ENCODE measurements at regions not wholly inside any gene's neighbourhood (a gene's known extent, or its start where the extent isn't known, plus 50 kb on each side); places are given as distances from the start of the nearest gene placed in this dataset.
"Not testable (repeated sequence)": the region's sequence is repeated elsewhere in the genome, so short reads cannot be mapped to it uniquely, and the experiment has no call there.

- no peak for FAIRE-seq
Measured at GRCh38 chr19:29048873-29049272, 164.1 kb downstream of the UQCRFS1 start.

- no peak for FAIRE-seq
Measured at GRCh38 chr19:29045679-29046254, 167.2 kb downstream of the UQCRFS1 start.

- FAIRE-seq = no peak
Measured at GRCh38 chr19:29044037-29044436, 168.9 kb downstream of the UQCRFS1 start.

- no peak for FAIRE-seq
Measured at GRCh38 chr19:29042450-29042849, 170.5 kb downstream of the UQCRFS1 start.

- no peak for FAIRE-seq
Measured at GRCh38 chr19:29040951-29041350, 172.0 kb downstream of the UQCRFS1 start.

GRCh38 chr19:29040292-29040691 lies 172.7 kb downstream of the UQCRFS1 start:
- FAIRE-seq = no peak

- FAIRE-seq = not testable (repeated sequence)
Measured at GRCh38 chr19:29039036-29039435, 173.9 kb downstream of the UQCRFS1 start.

- FAIRE-seq = no peak
Measured at GRCh38 chr19:29031216-29031615, 181.7 kb downstream of the UQCRFS1 start.

- FAIRE-seq = no peak
Measured at GRCh38 chr19:29029268-29029958, 183.5 kb downstream of the UQCRFS1 start.

GRCh38 chr19:29022599-29022998 lies 190.4 kb downstream of the UQCRFS1 start:
- no peak for FAIRE-seq

- FAIRE-seq = no peak
Measured at GRCh38 chr19:29022165-29022564, 190.8 kb downstream of the UQCRFS1 start.

GRCh38 chr19:29021232-29021916 lies 191.6 kb downstream of the UQCRFS1 start:
- FAIRE-seq = no peak

- FAIRE-seq = no peak
Measured at GRCh38 chr19:29019403-29019802, 193.5 kb downstream of the UQCRFS1 start.

GRCh38 chr19:29018542-29018941 lies 194.4 kb downstream of the UQCRFS1 start:
- no peak for FAIRE-seq

GRCh38 chr19:29017788-29018187 lies 195.2 kb downstream of the UQCRFS1 start:
- no peak for FAIRE-seq

GRCh38 chr19:29016926-29017760 lies 195.8 kb downstream of the UQCRFS1 start:
- no peak for FAIRE-seq

GRCh38 chr19:29016353-29016752 lies 196.6 kb downstream of the UQCRFS1 start:
- no peak for FAIRE-seq

- FAIRE-seq = no peak
Measured at GRCh38 chr19:29015569-29015968, 197.4 kb downstream of the UQCRFS1 start.

GRCh38 chr19:29014857-29015436 lies 198.0 kb downstream of the UQCRFS1 start:
- no peak for FAIRE-seq

GRCh38 chr19:29013988-29014387 lies 199.0 kb downstream of the UQCRFS1 start:
- FAIRE-seq = no peak

- no peak for FAIRE-seq
Measured at GRCh38 chr19:29013325-29013724, 199.6 kb downstream of the UQCRFS1 start.

GRCh38 chr19:29012457-29012856 lies 200.5 kb downstream of the UQCRFS1 start:
- no peak for FAIRE-seq

- no peak for FAIRE-seq
Measured at GRCh38 chr19:29010276-29010675, 202.7 kb downstream of the UQCRFS1 start.

Measured in TTC549 (cell line).